GM10266 (cell line): ENCODE measurements at regions not wholly inside any gene's neighbourhood (a gene's known extent, or its start where the extent isn't known, plus 50 kb on each side); places are given as distances from the start of the nearest gene placed in this dataset.
"Not testable (repeated sequence)": the region's sequence is repeated elsewhere in the genome, so short reads cannot be mapped to it uniquely, and the experiment has no call there.

ENCODE experiments used
- DNase-seq: peaks from one replicate; pipeline ENCODE4 v3.0.0; 2012; ENCODE audit errors: extremely low spot score
- CTCF ChIP-seq: IDR thresholded peaks from 2 replicates; pipeline ENCODE4 v1.5.1; 2012; ENCODE audit warnings: mild to moderate bottlenecking, low read depth; ENCODE audit not compliant: control insufficient read depth, insufficient read depth; ENCODE audit errors: missing control alignments

GRCh38 chr1:83058327-83058726 lies 940.6 kb downstream of the TTLL7 start:
- no peak for TF ChIP-seq CTCF
- DNase-seq, result no peak

GRCh38 chr1:83055391-83056170 lies 943.4 kb downstream of the TTLL7 start:
- no peak for DNase-seq
- TF ChIP-seq CTCF, result no peak

GRCh38 chr1:83053446-83053845 lies 945.5 kb downstream of the TTLL7 start:
- TF ChIP-seq CTCF, result no peak
- DNase-seq, result no peak

- TF ChIP-seq CTCF, result no peak
- no peak for DNase-seq
These were observed 946.1 kb downstream of the TTLL7 start for GRCh38 chr1:83052865-83053264.

- DNase-seq, result not testable (repeated sequence)
These were observed 947.9 kb downstream of the TTLL7 start for GRCh38 chr1:83051053-83051452.

GRCh38 chr1:83043244-83043643 lies 955.7 kb downstream of the TTLL7 start:
- no peak for TF ChIP-seq CTCF
- no peak for DNase-seq

GRCh38 chr1:83039091-83039490 lies 959.8 kb downstream of the TTLL7 start:
- not testable (repeated sequence) for DNase-seq

GRCh38 chr1:83034851-83035250 lies 964.1 kb downstream of the TTLL7 start:
- TF ChIP-seq CTCF, result no peak
- DNase-seq, result no peak

GRCh38 chr1:83033682-83034081 lies 965.2 kb downstream of the TTLL7 start:
- no peak for TF ChIP-seq CTCF
- DNase-seq, result no peak
